GM23248 (cell line): ENCODE measurements at regions not wholly inside any gene's neighbourhood (a gene's known extent, or its start where the extent isn't known, plus 50 kb on each side); places are given as distances from the start of the nearest gene placed in this dataset.

ENCODE experiments used
- EZH2 ChIP-seq: fragments of 200-600 bp; sonication (generic); IDR thresholded peaks from 2 replicates; pipeline ENCODE4 v1.6.1; 2018; ENCODE audit warnings: antibody characterized with exemption, mild to moderate bottlenecking; ENCODE audit not compliant: insufficient read depth, poor library complexity, severe bottlenecking
- EZH2phosphoT487 ChIP-seq: fragments of 200-600 bp; sonication (generic); IDR thresholded peaks from 2 replicates; pipeline ENCODE4 v1.6.1; 2018; ENCODE audit warnings: antibody characterized with exemption, moderate library complexity, mild to moderate bottlenecking, low read depth; ENCODE audit not compliant: insufficient read depth

DNA sequence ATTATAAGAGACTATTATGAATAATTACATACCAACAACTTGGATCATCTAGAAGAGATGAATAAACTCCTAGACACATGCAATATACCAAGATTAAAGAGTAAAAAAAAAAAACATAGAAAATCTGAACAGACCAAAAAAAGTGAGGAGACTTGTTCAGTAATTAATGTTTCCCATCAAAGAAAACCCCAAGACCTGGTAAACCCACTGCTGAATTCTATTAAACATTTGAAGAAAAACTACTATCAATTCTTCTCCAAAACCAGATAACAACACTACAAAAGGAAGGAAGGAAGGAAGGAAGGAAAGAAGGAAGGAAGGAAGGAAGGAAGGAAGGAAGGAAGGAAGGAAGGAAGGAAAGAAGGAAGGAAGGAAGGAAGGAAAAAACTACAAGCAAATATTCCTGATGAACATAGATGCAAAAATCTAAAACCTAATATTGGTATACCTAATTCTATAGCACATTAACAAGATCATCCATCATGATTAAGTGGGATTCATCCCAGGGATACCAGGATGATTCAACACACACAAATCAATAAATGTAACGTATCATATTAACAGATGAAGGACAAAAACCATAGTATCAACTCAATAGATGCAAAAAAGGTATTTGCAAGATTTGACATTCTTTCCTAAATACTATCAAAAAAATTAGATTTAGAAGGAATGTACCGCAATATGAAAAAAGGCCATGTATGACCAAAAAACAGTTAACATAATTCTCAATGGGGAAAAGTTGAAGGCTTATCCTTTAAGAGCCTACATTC is 445.5 kb downstream of the KCNH5 start:
- TF ChIP-seq EZH2 (no peak), EZH2phosphoT487 (no peak)
